ENCODE measurements at regions not wholly inside any gene's neighbourhood (a gene's known extent, or its start where the extent isn't known, plus 50 kb on each side); places are given as distances from the start of the nearest gene placed in this dataset.
"Not testable (repeated sequence)": the region's sequence is repeated elsewhere in the genome, so short reads cannot be mapped to it uniquely, and the experiment has no call there.

- no peak for DNase-seq
Measured at GRCh38 chr12:125512541-125513298, 447.5 kb downstream of the AACS start.

- no peak for DNase-seq
Measured at GRCh38 chr12:125515887-125516286, 450.7 kb downstream of the AACS start.

- DNase-seq, result no peak
Measured at GRCh38 chr12:125518074-125518473, 452.8 kb downstream of the AACS start.

DNA sequence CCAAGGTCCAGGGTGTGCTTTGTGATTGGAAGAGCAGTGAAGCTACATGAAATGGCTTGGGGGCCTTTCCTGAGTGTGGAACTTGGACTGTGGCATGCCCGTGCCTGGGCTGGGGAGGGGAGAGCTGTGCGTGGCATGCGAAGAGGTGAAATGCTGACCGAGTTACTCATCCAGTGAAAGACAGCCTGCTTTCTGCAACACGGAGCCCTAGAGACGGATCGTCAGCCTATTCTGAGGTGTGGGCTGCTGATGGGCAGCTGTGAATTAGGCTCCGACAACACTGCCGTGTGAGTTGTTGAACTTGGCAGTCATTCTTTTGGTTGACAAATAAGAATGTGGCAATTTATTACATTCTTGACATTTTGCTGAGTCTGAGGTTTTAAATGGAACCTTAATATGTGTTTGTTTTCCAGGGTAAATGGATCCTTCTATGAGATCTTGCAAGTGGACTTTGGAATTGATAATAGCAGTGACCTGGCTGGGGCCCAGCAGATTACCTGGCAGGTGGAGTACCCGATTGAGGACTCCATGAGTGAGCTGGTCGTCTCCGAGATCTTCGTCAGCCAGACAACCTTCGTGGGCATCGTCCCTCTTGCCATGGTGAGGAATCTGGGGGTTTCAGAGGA is 453.9 kb downstream of the AACS start:
- no peak for DNase-seq

- DNase-seq, result no peak
Measured at GRCh38 chr12:125525879-125526278, 460.6 kb downstream of the AACS start.

DNA sequence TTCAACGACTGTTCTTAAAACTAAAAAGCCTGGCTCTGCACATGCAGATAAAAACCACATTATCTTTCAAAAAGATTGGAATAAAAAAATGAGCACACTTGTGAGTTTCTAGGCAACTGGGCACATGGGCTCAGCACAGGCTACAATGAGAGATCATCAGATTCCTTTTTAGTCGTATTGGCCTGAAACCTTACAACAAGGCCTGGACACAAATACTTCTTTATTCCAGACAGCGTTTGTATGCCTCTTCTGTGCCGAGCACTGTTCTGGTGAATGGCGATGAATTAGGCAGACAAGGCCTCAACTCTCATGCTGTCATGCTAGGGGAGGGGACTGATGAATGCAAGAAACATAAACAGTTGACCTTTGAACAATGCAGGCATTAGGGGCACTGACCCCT is 463.0 kb downstream of the AACS start:
- DNase-seq, result no peak

- no peak for DNase-seq
Measured at GRCh38 chr12:125530201-125530600, 465.0 kb downstream of the AACS start.

- no peak for DNase-seq
Measured at GRCh38 chr12:125530876-125531275, 465.6 kb downstream of the AACS start.

- DNase-seq, result no peak
Measured at GRCh38 chr12:125531574-125531973, 466.3 kb downstream of the AACS start.

DNA sequence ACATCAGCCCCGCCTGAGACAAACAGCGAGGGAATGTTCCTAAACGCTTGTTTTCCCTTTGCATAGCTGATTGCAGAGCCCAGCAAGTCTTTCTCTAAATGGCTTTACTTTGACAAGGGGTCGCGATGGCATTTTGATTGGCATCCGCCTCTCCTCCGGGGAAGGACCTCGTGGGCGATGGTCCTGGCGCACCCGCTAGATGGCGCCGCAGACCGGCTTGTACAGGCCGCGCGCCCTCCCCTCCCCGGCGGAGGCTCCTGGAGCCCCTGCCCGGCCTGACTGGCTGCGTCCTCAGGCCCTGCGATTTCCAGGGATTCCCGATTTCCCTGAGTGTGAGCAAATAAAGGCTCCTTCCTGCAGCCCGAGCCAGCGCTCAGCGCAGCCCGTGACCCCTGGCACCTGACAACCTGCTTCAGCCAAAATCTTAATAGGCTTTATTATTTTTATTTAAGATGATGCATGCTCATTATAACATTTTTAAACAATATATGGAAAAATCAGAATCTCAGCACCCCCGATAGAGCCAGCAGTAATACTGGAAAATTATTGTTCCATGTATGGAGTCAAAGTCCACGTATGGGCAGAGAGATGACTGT is 468.3 kb downstream of the AACS start:
- no peak for DNase-seq

GRCh38 chr12:125538401-125539199 is 473.4 kb downstream of the AACS start:
- no peak for DNase-seq

DNA sequence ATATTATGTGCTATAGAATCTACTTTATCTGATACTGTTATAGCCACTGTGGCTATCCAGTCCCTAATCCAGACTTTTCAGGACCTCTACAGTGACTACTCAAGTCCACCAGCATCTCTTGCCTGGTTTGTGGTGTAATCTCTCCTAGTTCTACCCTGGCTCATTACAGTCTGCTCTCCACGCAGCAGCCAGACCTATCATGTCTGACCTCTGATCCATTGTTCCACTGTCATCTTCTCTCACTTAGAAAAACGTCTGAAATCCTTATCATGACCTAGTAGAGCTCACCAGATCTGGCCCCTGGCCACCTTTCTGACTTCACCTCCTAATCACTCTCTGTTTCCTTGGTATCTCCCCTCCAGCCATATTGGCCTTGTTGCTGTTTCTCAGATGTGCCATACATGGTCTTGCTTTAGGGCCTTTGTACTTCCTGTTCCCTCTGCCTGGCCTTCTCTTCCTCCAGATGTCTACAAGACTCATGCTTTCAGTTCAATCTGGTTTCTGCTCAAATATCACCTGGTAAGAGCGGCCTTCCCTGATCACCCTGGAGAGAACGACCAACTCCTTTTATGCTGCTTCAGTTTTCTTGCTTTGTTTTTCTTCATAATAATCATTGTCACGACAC is 475.5 kb downstream of the AACS start:
- no peak for DNase-seq

- DNase-seq, result no peak
Measured at GRCh38 chr12:125544960-125545359, 479.7 kb downstream of the AACS start.

DNA sequence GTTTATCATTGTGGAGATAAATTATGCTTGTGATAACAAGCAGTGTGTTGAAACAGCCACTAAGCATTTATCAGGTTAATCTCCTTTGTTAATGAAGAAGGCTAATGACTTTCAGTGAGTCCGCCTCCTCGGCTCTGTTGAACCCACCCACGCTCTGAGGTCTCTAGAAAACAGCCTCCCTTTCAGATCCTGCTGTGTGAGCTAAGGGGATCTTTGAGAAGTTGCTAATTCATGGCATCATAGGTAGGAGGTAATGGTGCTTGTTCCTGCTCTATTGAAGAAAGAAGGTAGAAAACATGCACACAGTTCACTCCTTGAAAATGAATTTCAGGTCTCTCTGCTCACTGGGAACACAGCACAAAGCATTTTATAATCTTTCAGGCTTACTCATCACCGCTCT is 483.9 kb downstream of the AACS start:
- no peak for DNase-seq

- no peak for DNase-seq
Measured at GRCh38 chr12:125549836-125550235, 484.6 kb downstream of the AACS start.

- no peak for DNase-seq
Measured at GRCh38 chr12:125552295-125552694, 487.1 kb downstream of the AACS start.

- DNase-seq, result not testable (repeated sequence)
Measured at GRCh38 chr12:125561008-125561407, 495.8 kb downstream of the AACS start.

- no peak for DNase-seq
Measured at GRCh38 chr12:125564753-125565152, 499.5 kb downstream of the AACS start.

DNA sequence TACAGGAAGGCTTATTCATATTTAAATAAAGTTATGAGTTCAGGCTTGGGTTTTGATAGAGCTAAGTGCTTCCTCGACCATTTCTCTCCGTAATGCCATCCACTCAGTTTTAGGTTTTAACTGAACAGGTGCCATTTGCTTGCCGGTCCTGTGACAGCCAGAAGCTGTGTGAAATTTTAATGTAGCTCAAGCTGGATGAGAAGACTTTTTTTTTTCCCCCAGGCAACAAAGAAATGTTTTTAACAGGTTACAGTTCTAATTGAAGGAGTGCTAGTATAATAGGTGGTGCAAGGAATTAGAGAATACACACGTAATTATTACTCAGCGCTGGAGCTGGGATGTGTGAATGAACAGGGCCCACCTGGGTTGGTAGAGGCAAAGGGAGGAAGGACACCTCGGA is 502.3 kb downstream of the AACS start:
- DNase-seq, result no peak

GRCh38 chr12:125568306-125568705 is 503.1 kb downstream of the AACS start:
- DNase-seq, result no peak

DNA sequence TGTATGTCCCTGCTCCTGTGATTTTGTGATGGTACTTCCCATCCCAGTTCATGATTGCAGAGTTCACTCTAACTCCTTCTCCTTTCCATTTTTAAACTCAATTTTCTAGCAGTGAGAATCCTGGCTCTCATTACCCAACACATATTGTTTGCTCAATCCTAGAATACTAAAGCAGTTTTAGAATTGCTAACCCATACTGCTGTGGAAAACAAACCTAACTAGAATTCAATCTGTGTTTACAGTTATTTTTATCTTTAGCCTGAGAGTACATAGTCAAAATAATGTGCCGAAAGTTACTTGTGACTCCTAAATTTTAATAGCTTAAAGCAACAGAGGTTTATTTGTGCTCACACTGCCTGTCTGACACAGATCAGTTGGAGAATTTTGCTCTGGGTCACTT is 508.0 kb downstream of the AACS start:
- DNase-seq, result no peak

- no peak for DNase-seq
Measured at GRCh38 chr12:125577334-125577733, 512.1 kb downstream of the AACS start.

GRCh38 chr12:125579916-125580315 is 514.7 kb downstream of the AACS start:
- DNase-seq, result no peak
